Renal cortex interstitium (tissue), 11 donors: ENCODE measurements at regions not wholly inside any gene's neighbourhood (a gene's known extent, or its start where the extent isn't known, plus 50 kb on each side); places are given as distances from the start of the nearest gene placed in this dataset.

ENCODE experiments used
- DNase-seq, 11 donors: peaks; one replicate each; pipeline ENCODE4 v3.0.0-alpha.2; 2013; ENCODE audit warnings: low read depth in 9 of 11, low spot score in 4 of 11; ENCODE audit errors: extremely low read depth in 1 of 11

DNA sequence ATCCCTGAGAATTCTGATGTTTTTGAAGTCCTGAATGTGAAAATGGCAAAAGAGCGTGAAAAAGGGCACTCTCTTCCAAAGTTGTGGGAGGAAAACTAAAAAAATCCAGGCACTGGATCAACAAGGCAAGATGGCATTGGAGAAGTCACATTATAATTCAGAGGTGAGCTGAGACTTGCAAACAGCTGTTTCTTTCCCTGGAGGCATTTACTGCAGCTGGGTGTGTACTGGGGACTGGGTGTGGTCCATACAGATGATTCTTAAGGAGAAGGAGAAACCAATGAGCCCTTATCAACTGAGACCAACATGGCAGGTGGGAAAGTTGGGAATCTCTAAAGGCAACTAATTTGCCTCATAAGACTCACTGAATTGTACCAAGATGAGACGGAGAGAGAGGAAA is 313.9 kb downstream of the TRIB2 start:
- DNase-seq: no peak

DNA sequence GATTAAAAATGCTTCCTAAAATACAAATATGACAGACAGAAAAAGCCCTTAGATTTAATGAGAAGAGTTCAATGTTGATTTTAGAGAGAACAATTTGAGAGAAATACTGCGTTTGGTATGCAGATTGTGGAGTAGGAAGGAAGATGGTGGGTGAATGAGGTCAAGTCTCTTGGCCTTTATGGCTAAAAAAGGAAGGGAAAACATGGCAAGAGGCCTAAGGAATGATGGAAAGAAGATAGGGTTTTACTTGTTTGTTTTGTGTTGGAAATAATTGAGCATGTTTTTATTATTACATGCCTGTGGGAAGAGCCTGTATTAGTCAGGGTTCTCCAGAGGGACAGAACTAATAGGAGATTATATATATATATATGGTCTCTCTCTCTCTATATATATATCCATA is 318.1 kb downstream of the TRIB2 start:
- DNase-seq: no peak

DNA sequence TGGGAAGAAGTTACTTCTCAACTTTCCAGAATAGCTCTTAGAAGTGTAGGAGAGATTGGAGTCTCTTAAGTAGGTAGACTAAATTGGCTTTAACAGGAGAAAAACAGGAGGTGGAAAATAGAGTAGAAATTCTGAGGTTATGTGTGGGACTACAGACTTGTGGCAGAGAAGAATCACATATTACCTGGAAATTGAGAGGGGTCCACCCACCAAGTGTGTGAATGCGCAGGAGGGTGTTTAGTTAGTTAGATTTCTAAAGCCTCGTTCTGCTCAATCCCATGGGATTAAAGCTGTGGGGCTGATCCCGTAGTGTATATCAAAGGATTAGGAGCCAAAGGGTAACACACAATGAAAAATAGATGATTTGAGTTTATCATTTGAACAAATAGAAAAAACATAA is 319.1 kb downstream of the TRIB2 start:
- DNase-seq: no peak

- no peak for DNase-seq
Measured at GRCh38 chr2:13040043-13040442, 323.3 kb downstream of the TRIB2 start.

- DNase-seq: peak in 1 of 11 donors; percentile 3
Measured at GRCh38 chr2:13046557-13047165, 329.9 kb downstream of the TRIB2 start.

DNA sequence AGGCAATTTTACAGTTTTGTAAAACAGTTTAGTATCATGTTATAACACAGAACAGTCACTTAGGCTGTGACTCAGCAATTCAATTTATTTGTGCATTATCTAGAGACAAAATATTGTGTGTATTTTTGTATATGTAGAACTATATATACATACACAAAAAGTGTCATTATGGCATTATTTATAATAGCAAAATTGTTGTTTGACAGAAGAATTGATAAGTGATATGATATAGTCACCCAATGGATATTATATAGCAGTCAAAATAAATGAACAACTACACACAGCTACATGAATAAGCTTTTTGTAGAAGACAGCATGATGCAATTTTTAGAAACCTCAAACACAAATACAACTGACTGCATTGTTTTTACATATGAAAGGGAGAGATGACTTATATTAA is 334.0 kb downstream of the TRIB2 start:
- no peak for DNase-seq

GRCh38 chr2:13052547-13052946 is 335.8 kb downstream of the TRIB2 start:
- DNase-seq: no peak

DNA sequence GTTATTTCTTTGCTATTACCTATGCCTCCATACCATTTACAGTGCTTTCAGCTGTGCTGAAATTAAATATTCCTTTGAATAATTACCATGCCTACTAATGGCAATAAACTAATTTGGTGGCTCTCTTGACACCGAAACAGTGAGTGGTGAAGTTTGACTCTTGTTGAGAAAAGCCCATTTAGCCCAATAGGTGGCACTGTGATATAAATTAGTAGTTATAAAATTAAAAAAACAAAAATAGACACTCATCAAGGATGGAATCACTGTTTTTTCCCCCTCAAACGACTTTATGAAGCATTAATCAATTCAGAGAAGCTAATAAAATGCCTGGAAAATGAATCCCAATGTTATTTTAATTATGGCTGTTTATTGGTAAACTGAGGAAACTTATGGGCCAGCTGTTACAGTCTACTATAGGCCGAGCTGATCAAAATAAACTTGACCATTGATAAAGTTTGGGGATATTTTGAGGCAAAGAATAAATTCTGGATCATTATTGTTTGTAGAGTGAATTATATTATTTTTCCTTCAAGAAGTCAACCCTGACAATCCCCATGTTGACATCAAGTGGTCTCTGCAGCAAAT is 339.6 kb downstream of the TRIB2 start:
- DNase-seq: peak in 6 of 11 donors; percentile 2 to 9 (median 4)

- DNase-seq: no peak
Measured at GRCh38 chr2:13057671-13058070, 340.9 kb downstream of the TRIB2 start.

DNA sequence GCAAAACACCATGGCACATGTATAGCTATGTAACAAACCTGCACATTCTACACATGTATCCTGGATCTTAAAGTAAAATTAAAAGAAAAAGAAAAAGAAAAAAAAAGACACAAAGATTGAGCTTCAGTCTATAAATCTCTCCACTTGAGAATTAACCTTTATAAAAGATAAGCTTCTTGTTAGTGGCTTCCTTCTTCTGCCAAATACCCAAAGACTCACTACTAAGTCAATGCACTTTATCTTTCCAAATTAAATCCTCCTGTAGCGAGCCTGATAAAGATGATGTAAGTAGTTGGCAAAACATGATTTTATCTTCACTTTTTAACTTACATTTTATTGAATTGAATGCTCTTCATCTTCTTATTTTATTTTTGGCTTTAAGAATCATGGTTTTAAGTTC is 349.9 kb downstream of the TRIB2 start:
- DNase-seq: no peak

GRCh38 chr2:13067508-13067907 is 350.8 kb downstream of the TRIB2 start:
- no peak for DNase-seq

- no peak for DNase-seq
Measured at GRCh38 chr2:13089971-13090370, 373.2 kb downstream of the TRIB2 start.

DNA sequence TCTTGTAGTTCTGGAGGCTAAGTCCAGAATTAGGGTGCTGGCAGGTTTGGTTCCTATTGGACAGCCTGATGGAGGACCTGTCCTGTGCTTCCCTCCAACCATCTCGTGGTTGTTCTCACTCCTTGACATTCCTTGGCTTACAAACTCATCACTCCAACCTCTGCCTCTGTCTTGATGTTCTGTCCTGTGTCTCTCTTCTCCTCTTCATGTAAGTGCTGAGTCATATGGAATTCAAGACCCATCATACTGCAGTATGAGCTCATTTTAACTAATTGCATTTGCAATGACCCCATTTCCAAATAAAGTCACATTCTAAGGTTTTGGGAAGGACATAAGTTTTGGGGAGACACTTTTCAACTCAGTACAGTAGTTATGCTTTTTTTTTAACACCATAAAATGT is 374.7 kb downstream of the TRIB2 start:
- no peak for DNase-seq

DNA sequence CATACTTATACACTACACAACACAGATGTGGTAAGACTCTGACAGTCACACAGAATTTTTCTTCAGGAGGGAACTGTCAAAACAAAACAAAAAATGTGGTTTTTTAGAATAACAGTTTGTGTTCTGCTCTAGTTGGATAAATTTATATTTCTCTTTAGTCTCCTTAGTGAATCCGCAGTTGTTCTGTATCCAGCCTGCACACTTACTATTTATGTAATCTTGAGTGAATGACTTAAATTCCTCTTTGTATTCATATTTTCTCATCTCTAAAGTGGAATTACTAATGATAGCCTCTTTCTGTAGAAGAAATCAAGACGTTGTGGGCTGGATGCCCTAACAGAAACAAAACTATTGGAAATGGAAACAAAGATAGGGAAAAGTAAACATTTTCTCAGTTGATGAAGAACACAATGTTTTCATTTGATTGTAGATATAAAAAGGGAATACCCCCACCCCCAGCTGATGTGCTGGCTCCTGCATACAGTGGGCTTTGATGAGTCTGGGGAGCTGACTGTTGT is 375.2 kb downstream of the TRIB2 start:
- DNase-seq: no peak

- no peak for DNase-seq
Measured at GRCh38 chr2:13093416-13093991, 376.8 kb downstream of the TRIB2 start.

DNA sequence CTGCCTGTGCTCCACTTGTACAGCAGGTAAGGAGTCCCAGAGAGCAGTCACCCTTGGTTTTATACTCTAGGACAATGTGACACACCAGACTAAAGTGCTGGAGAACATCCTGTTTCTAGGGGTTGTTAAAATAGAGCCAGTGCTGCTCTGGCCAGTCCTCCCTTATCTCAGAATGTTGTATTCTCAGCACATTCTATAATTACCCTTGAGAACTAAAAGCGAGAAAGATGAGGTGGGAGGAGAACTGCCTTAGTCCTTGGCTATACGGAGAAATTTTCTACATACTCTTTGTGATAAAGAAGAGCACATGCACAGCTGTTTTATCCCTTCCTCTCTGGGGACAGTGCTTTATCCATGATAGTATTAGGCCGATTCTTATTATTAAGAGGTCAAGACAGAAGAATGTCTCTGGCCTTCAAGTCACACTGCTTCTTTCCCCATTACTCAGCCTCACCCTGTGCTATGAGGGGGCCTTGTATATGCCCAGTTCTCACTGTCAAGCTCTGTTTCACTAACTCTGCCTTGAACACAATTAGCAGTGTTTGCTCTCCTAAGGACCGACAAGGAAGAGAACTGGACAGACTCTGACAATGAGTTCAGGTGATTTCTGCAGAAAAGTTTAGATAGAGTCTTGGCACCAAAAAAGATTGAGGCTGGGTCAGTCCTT is 385.8 kb downstream of the TRIB2 start:
- DNase-seq: no peak

DNA sequence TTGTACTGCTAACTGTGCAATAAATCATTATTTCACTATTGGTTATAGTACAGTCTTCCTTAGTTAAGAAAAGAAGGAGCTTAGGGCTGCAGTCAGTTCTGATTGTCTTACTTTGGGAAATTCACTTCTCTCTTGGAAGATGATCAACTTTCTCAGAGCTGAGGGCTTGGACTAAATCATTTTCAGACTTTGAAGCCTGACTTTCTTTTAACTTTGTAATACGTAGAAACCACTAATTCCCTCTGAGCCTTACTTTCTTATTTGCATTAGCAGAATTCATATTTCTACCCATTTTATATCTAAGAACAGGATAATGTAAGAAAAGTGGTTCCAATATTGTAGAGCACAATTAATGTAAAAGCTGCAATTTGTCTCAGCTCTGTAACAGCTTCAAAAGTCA is 386.4 kb downstream of the TRIB2 start:
- DNase-seq: no peak

- DNase-seq: no peak
Measured at GRCh38 chr2:13103778-13104493, 387.2 kb downstream of the TRIB2 start.

GRCh38 chr2:13104723-13105122 is 388.0 kb downstream of the TRIB2 start:
- DNase-seq: no peak

DNA sequence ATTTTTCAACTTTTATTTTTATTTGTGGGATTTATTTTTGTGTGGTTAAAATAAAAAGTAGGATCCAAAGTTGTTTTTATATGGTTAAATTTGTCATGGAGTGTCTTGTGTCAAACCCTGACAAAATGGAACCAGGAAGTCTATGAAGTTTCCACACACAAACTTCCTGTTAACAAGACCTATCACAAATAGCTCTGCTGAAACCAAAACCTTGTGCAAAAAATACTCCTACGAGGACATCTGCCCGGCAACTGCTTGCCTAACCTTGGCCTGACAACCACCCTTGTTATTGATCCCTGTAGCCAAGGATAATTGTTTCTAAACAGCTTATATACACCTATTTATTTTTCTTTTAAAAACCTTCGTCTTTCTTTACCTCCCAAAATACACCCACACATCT is 389.6 kb downstream of the TRIB2 start:
- no peak for DNase-seq
